Astrocyte of the cerebellum (primary cell): ENCODE measurements at regions not wholly inside any gene's neighbourhood (a gene's known extent, or its start where the extent isn't known, plus 50 kb on each side); places are given as distances from the start of the nearest gene placed in this dataset.

Source experiments
- DNase-seq: peaks from one replicate; pipeline ENCODE4 v3.0.0-alpha.2; 2011; ENCODE audit warnings: low read depth
- H3K4me3 ChIP-seq: 2 replicates; pipeline ENCODE4 v1.5.1; 2011; ENCODE audit warnings: mild to moderate bottlenecking, low read depth, low read length, moderate library complexity
- CTCF ChIP-seq: IDR thresholded peaks from 2 replicates; pipeline ENCODE4 v1.5.1; 2012; ENCODE audit warnings: low read length, low read depth, moderate library complexity, mild to moderate bottlenecking; ENCODE audit errors: missing control alignments
- in situ Hi-C: cut with HindIII; loops from 2 replicates; pipeline ENCODE4 v1.10.0; 2017; ENCODE audit warnings: low sequenced_read_pairs

GRCh38 chr2:226443112-226443511, 356.5 kb downstream of the IRS1 start:
- H3K4me3 ChIP-seq, result no peak overlapping the region
- in situ Hi-C loops, result no loop called here
- no peak for TF ChIP-seq CTCF
- no peak for DNase-seq

GRCh38 chr2:226440127-226440918, 359.3 kb downstream of the IRS1 start:
- H3K4me3 ChIP-seq, result no peak overlapping the region

GRCh38 chr2:226439337-226439736, 360.3 kb downstream of the IRS1 start:
- in situ Hi-C loops, result no loop called here
- no peak overlapping the region for H3K4me3 ChIP-seq
- DNase-seq, result no peak
- no peak for TF ChIP-seq CTCF

More at GRCh38 chr2:226440127-226440918, 359.3 kb downstream of the IRS1 start:
- no peak for TF ChIP-seq CTCF
- no peak for DNase-seq
- in situ Hi-C loops, result no loop called here

- no peak for TF ChIP-seq CTCF
- in situ Hi-C loops, result no loop called here
- DNase-seq, result no peak
- H3K4me3 ChIP-seq, result no peak overlapping the region
Measured at GRCh38 chr2:226435146-226435545, 364.5 kb downstream of the IRS1 start.

GRCh38 chr2:226434702-226435101, 364.9 kb downstream of the IRS1 start:
- H3K4me3 ChIP-seq, result no peak overlapping the region
- DNase-seq, result no peak
- in situ Hi-C loops, result no loop called here
- TF ChIP-seq CTCF, result no peak

- no peak for TF ChIP-seq CTCF
- in situ Hi-C loops, result no loop called here
- DNase-seq, result no peak
Measured at GRCh38 chr2:226431288-226431948, 368.2 kb downstream of the IRS1 start.

More at GRCh38 chr2:226431288-226431948, 368.2 kb downstream of the IRS1 start:
- H3K4me3 ChIP-seq, result no peak overlapping the region
